HG02852 (cell line): ENCODE measurements at regions not wholly inside any gene's neighbourhood (a gene's known extent, or its start where the extent isn't known, plus 50 kb on each side); places are given as distances from the start of the nearest gene placed in this dataset.

Experiments used
- ATAC-seq: cut with Tn5 transposase; IDR thresholded peaks from one replicate; pipeline ENCODE4 v1.9.1; 2021; ENCODE audit warnings: mild to moderate bottlenecking, moderate library complexity; ENCODE audit not compliant: unreplicated experiment

DNA sequence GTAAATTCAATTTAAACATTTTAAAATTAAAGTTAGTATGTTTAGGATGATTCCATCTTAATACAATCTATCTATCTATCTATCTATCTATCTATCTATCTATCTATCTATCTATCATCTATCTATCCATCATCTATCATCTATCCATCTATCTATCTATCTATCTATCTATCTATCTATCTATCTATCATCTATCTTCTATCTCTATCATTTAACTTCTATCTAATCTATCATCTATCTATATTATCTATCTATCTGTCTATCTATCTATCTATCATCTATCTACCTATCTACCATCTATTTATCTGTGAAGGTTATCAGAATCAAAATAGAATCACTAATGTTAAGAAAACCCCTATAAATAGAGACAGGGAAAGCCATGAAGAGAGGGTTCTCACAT lies 78.3 kb downstream of the RAMP3 start:
- ATAC-seq = no peak

DNA sequence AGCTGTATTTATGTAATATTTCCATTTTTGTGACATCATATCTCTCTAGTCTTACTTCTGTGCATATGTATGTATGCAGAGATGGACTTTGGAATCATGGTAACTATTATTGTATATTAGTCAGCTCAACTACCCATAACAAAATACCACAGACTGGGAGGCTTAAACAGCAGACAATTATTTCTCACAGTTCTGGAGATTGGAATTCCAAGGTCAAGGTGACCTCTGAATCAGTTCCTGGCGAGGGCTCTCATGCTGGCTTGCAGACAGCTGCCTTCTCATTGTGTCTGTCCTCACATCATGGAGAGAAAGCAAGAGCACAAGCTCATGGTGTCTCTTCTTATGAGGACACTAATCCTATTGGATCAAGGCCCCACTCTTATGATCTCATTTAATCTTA lies 79.1 kb downstream of the RAMP3 start:
- ATAC-seq = no peak

DNA sequence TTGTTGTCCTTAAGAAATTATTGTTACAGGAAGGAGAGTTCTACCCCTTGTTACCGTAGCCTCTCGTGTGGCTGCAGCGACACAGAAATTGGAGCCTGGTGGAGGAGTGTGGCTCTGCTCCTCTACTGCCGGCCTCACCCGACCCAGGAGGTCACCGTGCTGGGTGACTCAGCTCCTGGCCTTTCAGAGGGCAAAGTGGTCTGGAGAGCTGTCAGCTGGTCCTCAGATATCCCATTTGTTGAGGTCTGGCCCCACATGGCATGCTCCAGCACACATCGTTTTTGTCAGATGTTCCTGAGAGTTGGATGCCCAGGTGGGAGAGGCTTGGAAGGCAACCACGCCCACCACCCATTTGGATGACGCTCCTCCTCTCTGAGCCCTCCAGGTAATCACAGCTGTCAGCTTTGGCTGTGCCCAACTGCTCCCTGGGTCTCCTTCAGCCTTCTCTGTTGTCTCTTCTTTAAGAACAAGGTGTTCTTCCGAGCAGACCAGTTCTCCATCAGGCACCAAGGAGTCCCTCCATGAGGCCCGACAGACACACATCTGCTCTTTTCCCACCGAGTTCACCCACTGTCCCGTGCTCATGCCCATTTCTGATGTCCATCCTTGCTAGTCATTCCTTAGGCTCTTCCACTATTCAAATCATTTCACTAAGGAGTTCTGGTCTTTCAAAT lies 80.3 kb downstream of the RAMP3 start:
- no peak for ATAC-seq

DNA sequence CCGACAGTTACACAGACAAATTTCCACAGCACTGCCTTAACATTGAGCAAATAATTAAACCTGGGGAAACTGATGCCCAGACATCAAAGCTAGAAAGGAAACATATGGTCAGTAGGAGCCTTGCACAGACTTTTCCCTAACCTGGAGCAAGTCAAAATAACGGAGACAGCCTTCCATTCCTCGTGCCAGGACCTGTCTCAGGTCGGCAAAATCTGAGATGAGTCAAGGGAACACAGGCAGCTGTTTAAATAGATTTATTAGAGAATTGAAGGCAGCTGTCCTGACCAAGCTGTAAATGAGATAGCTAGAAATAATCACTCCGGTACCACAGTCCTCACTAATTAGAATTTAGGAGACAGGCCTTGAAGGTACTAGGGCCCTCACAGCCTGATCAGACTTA lies 81.2 kb downstream of the RAMP3 start:
- ATAC-seq = no peak

DNA sequence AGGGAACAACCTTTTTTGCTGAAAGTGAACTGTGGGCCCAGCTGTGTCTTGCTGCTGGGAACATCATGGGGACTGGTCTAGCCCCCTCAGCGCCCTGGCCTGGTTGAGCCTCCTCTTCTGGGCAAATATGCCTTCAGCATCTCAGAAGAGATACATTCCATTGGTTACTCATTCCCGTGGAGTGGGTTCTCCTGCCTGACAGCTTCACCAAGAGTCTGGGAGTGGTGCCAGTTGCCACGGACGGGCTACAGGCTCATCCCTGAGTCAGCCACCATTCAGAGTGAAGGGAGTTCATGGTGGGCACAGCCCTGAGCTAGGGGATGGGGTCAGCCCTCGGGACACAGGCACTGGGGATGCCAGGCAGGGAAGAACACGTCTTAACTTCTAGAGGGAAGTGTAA lies 81.9 kb downstream of the RAMP3 start:
- no peak for ATAC-seq

DNA sequence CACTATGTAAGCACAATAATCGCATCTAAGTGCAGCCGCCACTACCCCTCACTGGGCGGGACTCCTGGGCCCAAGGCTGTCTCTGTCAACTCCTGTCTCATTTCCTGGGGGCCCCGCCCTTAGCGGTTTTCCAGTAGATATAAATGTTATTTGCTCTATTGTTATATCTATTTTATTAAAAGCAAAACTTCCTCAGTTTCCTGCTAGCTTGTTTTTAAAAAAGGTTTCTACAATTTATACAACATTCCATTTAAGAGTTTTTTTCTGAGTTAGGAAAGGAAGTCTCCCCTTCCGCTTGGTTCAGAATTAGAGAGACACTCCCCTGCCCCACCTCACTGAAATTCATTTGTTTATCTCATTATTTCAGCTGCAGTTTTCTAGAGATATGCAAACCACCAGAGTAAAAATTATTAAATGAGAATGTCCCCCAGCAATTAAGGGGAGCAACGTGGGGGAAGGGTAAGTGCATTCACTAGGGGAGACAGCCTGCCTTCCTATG lies 82.7 kb downstream of the RAMP3 start:
- ATAC-seq = no peak

DNA sequence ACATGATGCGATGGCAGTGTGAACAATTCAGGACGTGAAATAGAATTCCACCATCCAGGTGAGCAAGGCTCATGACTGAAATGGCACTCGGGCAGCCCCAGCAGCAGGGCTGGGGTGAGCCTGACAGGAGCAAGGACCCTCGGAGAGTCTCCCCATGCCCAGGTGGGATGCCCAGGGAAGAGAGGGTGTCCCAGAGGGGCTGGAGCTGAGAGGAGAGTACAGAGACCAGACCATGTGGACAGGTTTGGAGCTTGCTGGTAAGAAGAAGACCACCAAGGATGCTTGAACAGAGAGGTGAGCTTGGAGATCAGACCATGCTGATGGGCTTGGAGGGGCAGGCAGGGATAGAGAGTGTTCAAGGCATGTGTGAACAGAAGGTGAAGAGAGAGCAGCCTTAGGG lies 83.3 kb downstream of the RAMP3 start:
- no peak for ATAC-seq

DNA sequence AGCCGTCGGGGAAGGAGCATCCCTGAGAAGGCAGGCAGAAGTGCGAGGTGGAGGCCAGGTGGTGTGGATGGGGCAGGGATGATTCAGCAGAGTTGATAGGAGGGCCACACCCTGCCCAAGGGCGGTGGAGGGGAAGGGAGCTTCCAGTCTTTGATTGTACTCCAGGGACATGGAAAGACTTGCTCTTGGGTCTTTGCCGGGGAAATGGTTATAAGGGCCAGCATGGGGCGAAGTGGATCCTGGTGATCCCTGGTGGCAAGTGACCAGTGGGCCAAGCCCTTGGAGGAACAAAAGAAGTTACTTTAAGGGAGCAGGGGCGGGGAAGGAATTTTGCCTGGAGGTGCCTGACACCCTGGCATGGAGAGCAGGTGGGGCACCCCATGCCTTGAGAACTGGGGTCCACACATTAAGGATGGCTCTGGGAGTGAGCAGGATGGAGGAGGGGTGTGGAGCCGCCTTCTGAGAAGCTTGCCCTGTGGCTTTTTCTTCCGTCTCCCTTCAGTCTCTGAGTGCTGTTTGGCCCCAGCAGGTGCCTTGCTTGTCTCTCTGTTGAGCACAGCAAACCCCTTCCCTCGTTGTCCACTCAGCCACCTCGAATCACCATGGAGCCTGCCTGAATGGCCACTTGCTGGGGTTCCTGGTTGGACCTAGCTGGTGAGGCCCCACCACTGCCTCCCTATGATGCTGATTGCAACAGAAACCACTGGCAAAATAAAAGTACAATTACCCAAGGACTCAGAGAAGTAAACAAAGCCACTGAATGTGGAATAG lies 83.9 kb downstream of the RAMP3 start:
- ATAC-seq = no peak

DNA sequence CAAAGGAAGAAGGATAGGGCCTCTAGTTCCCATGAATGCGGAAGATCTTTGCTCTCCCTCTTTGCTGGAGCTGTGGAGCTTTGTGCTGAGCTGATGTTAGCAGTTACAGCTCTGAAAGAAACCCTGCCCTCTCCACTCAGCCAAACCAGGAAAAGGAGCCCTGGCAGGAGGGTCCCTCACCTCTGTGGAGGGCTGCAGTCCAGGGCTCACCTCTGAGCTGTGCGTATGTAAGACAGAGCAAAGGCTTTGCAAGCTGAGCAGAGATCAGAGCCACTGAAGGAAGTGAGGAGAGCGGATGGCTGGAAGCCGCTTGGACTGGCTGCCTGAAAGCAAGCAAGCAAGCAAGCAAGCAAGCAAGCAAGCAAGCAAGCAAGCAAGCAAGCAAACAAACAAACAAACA lies 84.7 kb downstream of the RAMP3 start:
- no peak for ATAC-seq

DNA sequence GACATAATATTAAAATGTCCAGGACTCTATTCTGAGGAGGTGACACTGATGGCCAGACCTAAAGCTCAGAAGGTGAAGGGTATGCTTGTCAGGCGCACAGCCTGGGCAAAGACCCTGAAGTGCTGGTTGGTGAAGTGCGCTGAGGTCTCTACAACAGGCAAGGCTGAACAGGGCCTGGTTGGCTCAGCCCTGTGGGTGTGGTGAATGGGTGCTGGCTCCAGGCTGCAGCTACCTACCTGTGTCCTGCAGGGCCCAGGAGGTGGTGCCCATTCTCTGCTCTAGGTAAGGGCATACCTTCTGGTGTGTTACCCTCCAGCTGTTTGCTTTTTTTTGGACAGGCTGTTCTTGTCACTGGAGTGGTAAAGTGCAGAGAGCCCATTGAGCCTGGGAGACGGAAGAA lies 85.1 kb downstream of the RAMP3 start:
- ATAC-seq = no peak

DNA sequence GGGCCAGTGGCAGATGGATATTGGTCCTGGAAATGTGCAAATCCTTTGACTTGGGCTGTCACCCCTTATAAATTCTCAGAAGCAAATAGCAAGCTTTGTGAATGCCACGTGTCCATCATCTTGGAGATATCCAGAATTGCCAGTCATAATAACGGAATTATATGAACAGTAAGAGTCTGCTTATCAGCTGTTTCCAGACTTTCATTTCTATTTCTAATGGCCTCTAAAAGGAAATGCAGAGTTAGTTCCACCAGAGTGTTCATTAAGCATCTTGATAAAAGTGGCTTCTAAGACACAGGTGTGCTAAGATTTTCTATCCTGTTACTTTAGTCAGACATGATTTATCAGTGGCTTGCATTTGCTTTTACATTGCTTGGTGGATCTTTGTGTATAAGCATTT lies 87.4 kb downstream of the RAMP3 start:
- ATAC-seq = no peak

DNA sequence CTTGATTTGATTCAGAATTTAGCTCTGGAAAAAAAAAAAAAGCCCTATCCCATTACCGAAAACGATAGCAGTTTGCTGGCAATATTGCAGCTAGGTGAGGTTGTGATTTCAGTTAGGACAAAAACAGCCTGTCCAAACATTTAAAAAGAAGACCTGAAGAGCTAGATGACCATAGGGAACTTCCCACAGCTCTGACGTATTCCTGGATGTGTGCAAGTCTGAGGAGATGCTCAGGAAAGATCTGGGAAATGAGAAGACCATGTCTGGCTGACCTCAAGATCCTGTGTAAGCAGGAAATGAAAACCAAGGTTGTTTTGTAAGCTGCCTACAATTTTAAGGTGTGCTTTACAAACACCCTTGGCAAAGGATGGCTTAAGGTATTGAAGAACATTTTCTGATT lies 88.7 kb downstream of the RAMP3 start:
- ATAC-seq = no peak

DNA sequence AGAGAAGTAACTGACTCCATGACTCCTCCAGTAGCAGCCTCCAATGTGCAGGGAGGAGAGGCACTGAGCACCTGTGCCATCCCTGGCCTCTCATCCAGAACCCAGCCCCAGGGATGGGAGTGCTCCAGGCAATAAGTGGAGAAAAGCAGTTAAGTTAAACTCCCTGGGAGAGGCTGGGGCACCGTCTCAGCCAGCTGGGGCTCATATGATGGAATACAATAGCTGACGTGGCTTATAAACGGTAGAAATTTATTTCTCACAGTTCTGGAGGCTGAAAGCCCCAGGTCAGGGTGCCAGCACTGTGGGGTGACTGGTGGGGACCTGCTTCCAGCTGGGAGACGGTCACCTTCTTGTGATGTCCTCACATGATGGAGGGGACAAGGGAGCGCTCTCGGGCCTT lies 94.7 kb downstream of the RAMP3 start:
- no peak for ATAC-seq

DNA sequence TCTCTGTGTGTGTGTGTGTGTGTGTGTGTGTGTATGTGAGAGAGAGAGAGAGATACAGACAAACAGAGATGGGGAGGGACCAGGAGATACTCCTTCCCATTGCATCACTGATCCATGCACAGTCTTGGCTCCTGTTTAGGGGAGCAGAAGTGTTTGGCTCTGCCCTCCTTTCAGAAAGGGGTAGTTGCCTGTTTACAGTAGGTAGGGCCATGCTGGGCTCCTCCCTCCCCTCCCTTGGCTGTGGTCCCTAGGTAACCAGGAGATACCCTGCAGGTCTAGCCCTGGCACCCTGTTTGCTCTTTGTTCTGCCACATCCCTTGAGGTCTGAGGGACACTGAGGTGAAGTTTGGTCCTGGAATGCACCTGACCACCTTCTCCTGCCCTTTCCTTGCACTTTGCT lies 95.3 kb downstream of the RAMP3 start:
- ATAC-seq = no peak

DNA sequence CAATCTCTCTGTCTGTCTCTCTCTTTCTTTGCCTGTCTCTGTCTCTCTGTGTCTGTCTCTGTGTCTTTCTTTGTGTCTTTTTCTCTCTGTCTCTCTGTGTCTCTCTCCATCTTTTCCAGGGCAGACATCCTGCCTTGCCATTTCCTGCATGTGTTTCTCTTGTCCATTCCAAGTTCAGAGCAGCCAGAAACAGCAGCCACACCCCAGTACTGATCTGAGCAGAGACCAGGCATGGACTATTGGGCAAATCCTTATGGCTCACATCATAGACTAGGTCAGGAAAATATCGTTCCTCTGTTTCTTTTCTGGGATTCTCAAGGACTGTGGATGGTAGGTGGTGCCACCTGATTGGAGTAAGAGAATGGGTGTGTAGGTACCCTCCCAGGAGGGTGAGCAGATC lies 95.8 kb downstream of the RAMP3 start:
- no peak for ATAC-seq

DNA sequence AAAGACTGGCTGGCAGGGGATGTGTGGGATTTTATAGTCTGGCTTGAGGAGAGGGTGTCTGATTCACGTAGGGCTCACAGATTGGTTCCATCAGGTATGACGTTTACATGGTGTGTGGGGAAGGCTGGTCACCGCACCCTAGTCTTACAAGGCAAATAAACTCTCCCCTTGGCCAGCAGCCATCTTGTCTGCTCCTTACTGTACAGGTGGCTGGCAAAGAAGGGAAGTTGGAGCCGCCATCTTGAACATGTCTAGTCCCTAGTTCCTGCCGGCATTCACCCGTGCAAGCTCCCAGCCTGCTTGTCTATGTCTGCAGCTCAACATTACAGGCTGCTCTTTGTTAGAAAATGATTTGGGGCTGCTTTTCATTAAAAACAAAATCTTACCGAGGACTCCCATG lies 97.6 kb downstream of the RAMP3 start:
- ATAC-seq = no peak

DNA sequence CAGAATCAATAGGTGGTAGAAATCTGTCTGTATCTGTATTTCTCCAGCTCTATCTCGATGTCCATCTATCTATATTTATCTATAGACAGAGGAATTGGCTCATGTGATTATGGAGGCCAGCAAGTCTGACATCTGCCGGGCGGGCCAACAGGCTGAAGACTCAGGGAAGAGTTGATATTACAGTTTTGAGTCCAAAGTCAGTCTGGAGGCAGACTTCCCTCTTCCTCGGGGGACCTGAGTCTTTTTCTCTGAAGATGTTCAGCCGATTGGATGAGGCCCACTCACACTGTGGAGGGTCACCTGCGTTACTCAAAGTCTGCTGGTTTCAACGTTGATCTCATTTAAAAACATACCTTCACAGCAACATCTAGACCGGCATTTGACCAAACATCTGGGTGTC lies 98.7 kb downstream of the RAMP3 start:
- no peak for ATAC-seq

DNA sequence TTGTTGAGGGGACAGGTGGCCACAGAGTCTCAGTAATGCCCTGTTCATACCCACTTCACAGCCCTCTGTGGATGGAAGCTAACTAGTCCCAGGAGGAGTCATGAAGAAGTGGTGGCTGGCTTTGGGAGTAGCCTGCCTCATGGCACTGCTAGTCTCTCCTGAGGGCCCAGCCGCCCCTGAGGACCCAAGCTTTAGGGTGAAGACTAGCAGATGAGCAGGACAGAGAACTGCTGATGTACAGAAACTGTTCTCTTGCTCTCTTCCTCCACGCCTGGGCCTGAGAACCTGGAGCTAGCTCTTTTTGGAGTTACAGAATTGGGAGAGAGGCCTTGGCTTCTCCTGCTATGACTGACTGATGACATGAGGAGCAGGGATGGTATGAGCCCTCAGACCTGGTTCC lies 99.2 kb downstream of the RAMP3 start:
- no peak for ATAC-seq

DNA sequence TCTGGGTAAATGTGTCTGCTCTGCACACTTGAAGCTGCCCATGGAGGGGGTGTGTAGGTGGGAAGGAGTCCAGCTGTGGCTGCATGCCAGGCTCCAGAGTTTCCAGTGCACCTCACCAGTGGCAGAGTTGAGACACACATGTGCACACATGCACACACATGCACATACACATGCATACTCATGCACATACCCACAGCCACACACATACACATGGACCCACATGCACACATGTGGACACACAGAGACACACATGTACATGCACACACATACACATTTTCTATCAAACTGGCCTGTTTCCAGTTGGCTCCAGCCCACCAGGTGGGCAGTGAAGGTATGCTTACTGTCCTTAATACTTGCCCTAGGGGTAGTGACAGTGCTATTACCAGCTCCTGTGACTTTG lies 99.7 kb downstream of the RAMP3 start:
- no peak for ATAC-seq

DNA sequence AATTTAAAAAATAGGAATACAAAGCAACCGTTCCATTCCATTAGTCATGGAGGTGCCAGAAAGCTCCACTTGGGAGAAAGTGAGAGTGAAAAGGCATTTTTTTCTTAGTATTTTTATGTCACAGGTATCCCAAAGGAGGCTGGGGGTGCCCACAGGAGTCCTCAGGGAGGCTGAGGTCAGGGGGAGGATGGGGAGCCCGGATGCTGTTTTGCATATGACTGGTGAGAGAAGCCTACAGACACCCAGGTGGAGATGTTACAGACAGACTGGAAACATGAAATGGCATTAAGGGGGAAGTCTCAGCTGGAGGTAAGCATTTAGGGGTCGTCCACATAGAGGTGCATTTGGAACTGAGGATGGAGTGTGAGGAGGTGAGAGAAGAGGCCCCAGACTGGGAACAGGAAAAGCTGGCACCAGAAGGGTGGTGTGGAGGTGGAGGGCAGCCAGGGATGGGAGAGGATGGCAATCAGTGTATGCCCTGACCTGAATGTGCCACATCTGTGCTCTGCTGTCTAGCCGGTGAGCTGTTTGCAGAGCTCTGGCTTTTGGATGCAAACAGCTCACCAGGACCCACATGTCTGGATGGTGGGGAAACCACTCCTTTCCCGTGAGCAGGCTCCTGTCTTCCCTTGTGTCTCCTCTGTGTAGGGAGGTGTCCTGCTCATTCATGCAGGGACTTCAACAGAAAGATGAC lies 101.1 kb downstream of the RAMP3 start:
- no peak for ATAC-seq

DNA sequence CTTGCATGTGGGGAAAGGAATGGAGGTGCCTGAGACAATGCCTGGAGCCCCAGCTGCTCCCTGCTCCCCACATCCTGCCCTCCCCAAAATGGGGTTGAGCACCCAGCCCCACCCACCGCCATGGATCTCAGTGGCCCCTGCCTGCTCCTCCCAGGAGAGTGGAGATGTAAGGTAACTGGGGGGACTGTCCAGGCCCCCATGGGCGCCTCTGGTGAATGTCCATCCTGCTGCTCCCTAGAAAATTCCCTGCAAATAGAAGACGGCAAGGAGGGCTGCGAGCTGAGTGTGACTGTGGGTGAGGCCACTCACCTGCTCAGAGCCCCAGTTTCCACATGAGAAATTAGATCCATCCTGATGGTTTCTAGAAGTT lies 101.6 kb downstream of the RAMP3 start:
- ATAC-seq = no peak

DNA sequence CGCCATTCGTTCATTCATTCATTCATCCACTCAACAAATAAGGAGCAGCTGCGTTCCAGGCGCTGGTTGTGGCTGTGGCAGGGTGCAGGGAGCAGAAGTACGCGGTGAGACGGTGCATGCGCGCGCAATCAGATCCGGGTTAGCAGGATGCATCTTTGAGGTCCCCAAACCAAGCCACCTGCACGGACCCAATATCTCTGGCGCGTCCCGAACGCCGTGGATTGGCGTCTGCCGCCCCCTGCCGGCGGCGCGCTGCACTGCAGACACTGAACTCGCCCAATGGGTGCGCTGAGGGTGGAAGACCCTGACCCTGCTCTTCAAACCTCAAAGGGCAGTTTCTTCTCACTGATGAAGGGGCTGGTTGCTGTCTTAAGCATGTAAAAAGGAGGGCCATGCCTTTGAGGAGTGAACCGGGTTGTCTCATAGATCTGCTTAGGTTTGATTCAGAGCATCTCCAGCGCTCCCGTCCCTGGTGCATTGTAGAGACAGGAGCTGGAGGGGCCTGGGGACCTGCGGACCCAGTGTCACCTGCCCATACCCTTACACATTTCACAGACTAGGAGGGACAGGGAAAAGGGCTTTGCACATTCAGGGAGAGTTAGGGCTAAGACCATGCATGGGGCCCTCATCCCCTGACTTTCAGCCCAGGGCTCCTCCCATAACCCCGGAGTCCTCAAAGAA lies 102.5 kb downstream of the RAMP3 start:
- peak; percentile 68 for ATAC-seq
